GM18867 (cell line): ENCODE measurements at regions not wholly inside any gene's neighbourhood (a gene's known extent, or its start where the extent isn't known, plus 50 kb on each side); places are given as distances from the start of the nearest gene placed in this dataset.

Experiments used
- ATAC-seq: cut with Tn5 transposase; IDR thresholded peaks from one replicate; pipeline ENCODE4 v1.9.1; 2021; ENCODE audit warnings: mild to moderate bottlenecking, moderate library complexity; ENCODE audit not compliant: unreplicated experiment

DNA sequence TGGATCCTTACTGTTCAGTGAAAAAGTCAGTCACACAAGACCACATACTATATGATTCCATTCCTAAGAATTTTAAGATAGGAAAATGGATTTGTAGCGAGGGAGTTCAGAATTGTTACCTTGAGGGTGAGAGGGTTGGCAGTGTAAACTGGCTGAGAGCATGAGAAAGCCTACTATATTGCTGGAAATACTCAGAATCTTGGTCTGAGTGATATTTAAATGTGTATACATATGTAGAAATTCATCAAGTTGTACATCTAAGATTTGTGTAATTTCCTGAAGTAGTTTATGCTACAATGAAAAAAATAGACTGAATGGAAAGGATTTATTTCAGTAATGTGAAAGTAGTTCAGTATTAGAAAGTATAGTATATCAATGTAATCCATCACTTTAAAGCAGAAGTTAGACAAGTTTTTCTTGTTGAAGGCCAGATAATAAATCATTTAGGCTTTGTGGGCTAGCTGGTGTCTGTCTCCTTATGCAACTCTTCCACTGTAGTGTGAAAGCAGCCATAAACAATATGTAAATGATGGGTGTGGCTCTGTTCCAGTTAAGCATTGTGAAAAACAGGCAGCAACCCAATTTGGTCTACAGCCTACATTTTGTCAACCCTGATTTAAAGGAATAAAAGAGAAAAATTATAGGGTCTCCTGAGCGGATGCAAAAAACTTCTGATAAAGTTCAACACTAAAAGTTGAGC lies 127.2 kb upstream of the THY1 start:
- ATAC-seq, result no peak

DNA sequence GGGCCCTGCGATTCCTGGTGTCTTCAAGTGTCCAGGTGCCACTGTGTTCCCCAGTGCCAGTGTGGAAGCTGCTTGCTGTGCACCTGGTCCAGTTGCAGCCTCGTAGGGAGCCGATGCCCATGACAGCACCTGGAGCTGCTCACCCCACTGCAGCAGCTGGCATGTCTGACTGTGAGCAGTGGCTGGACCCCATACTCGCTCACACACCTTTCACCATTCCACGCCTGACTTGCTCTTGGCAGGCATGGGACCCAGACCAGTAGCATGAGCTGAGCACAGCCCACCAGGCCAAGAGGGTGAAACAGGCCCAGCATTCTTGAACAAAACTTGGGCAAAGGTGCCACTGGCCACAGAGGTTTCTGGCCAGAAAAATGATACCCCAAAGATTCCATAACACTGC lies 124.5 kb upstream of the THY1 start:
- no peak for ATAC-seq

DNA sequence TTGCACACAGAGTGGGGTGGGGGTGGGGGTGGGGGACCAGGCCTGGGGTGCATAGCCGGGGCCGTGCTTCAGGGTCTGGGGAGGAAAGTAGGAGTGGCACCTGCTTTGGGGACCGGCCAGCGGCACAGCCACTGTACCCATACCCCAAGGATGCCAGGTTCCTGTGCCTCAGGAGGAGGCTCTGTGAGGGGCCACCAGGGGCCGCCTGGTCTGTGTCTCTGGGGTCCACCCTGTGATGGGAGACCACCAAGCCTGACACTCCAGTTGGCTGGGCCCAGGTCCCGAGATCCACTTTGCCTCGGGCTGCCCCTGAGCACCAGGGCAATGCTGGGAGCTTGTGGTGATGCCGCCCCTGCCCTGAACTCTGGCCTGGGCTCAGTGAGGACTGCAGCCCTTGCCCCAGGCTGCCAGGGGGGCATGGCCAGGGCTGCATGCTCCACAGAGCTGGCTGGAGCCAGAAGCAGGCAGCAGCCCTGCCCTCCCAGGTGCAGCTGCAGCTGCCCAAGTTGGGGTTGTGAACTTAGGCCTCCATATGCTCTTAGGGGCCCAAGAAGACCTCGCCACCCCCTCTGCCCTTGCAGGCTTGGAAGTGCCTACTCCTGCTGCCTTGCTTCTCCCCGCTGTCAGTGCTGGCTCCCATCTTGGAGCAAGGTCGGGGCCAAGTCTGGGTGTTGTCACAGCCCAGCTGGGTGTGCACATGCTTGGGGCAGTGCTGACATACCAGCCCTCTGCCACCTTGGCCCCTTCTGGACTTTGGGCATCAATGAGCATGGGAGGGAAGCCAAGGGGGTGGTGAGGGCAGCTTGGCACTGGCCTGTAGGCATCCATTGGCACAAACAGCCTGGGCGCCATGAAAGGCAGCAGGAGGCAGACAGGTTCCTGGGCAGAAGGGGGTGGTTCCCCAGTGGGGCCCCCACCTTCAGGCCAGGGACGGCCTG lies 123.3 kb upstream of the THY1 start:
- ATAC-seq, result no peak

DNA sequence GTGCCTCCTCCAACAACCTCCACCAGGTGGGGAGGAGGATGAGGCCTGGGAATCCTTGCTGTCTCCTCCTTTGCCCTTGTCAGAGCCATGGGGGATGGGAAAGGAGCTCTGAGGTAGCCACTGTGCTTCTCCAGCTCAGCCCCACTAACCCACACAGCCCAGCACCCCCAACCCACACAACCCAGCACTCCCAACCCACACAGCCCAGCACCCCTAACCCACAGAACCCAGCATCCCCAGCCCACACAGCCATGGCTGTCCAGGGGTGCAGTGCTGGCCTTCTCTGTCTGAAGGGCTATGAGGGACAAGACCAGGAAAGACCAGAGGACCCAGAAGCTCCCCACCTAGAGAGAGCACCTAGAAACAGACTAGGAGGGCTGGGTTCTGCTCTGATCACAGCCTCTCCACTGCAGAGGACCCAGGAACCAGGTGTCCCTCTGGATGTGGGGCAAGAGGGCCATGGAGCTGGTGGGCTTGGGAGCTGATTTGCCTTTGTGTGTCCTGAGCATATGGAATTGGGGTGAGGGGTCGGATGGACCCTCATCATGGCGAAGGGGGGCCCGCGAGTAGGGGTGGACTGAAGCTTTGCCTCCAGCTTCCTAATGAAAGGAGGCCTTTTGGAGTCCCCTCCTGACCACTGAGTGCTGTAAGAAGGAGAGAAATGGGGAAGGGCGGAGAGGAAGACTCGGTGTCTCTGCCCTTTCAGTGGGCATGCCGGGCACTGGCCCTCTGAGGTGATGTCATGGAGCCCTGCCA lies 117.6 kb upstream of the THY1 start:
- ATAC-seq, result no peak

DNA sequence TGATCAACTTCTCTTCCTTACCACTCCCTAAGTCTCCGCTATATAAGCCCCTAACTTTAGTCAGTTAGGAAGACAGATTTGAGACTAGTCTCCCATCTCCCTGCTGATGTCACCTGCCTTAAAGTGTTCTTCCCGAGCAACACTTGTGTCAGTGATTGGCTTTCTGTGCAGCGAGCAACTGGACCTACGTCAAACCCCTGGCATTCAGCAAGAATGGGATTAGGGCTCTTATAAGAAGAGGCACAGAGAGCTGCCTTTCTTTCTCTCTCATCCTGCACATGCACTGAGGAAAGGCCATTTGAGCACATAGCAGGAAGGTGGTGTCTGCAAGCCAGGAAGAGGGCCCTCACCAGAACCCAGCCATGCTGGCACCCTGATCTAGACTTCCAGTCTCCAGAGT lies 116.6 kb upstream of the THY1 start:
- no peak for ATAC-seq

DNA sequence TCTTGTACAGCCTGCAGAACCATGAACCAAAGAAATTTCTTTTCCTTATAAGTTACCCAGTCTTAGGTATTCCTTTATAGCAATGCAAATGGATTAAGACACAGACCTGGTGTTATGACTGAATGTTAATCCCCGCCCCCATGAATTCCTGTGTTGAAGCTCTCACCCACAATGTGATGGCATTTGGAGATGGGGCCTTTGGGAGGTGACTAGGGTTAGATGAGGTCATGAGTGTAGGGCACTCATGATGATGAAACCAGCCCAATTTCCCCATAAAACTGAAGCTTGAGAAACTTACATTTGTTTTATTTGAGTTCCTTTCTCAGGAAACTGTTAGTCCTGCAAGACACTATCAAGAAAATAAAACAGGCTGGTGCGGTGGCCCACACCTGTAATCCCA lies 115.8 kb upstream of the THY1 start:
- ATAC-seq, result no peak

DNA sequence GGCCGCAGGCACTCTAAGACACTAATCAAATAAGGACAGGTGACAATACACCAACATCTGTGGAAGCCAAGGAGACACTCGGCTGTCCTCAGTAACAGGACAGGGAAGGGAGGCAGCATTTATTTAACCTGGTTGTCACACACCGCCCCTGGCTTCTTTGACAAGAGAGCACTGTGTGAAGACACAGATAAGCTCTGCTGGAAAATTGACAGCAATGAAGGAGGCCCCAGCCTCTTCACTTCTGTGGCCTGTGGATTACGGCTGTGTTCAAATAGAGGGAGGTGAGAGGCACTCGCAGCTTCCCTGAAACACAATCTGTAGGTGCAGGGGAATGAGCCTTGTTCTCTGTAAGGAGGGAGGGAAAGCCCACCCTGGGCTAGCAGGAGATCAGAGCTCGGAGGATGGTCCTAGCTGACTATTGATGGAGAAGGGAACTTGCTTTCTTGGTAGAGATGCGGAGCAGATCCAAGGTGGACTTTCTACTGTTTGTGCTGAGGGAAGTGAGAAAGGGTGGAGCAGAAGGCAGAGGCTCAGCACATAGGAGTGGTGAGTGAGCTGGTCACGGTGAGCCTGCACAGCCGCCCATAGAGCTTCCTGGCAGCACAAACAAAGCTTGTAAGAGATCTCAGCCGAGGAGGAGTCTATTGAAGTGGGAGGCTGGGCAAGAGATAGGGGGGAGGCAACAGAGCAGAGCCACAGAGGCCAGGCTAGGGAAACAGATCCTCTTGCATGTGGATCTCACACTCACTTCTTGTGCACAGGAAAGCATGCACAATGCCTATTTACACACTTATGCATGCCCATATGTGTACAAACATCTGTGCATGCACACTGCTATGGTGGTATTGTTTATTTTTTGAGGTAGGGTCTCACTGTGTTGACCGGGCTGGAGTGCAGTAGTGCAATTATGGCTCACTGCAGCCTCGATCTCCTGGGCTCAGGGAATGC lies 114.6 kb upstream of the THY1 start:
- ATAC-seq, result no peak

DNA sequence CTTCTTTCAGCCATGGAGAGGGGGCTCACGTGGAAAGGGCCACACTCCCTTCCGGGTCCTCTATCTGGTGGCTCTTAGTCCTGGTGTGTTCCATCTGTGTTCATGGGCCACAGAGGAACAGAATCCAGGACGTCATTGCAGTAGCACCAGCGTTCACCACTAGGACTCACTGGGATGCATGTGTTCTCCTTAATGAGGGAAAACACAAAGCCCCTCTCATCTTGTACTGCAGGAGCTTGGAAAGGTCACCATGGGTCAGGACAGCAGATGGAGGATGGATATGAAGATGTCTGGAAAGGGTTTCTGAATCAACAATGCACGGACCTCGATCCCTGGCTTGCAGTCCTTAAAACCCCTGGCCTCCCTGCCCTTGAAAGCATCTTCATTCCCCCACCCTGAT lies 113.8 kb upstream of the THY1 start:
- no peak for ATAC-seq

DNA sequence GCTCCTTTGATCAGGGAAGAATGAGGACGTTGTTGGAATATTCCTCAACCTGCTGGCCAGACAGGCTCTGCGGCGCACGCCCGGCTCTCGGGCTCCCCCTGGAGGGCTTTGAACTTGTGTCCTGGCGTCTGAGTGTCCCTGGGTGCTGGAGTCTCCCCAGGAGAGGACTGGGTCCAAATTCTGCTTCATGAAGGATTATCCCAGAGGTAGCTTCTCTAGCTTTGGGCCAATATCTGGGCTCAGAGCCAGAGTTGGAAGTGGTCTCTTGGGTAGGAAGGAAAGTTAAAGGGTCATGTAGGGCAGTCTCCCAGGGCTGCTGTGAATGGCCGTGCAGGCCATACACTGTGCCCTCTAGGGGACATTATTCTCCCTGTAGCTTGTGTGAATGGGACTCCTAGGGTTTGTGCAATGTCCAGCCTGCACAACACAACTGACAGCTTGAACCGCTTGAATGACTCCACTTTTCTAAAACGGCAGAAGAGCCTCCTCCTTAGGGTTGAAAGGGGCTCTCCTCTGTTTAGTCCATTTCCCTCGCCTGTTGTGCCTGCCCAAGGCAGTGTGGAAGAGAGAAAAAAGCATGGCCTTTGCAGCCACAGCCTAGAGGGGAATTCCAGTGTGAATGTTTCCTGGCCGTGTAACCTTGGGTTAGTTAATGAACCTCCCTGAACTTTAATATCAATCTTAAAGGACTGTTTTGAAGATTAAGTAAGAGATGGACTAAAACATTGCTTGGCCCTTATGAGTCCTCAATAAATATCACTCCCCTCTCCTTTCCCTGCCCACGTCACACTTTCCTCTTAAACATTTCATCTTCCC lies 111.2 kb upstream of the THY1 start:
- ATAC-seq, result no peak

DNA sequence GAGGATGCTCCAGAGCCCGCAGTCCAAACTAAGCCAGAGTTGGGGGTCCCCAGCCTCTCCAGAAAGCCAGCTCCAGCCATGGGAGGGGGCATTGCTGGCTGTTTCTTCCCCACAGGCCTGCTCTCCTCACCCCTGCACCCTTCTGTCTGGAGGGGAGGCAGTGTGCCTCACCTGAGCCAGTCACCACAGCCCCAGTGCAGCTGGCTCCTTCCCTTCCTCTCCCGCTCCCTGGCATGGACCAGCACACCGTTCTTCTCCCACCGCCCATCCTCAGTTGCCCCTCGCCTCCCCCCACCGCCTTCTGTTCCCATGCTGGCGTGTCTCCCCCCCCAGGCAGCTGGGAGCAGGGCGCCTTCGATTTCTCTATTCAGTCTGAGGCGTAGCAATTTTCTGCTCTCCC lies 110.5 kb upstream of the THY1 start:
- no peak for ATAC-seq

DNA sequence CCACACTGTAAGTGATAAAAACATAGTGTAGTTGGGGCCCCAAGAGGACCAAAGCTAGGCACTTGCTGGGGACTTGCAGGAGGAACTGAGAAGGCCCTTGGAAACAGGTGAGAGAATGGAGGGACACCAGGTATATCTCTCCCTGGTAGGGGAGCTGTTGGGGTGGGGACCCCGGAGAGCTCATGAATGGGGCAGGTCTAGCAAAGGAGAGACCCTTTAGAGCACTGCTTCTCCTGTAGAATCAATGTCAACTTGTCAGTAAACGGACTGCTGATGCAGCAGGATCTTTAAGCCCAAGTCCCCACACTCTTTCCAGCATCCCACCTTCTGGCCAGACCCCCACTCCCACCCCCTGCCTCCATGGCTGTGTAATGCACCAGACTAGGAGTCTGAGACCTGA lies 109.6 kb upstream of the THY1 start:
- no peak for ATAC-seq

DNA sequence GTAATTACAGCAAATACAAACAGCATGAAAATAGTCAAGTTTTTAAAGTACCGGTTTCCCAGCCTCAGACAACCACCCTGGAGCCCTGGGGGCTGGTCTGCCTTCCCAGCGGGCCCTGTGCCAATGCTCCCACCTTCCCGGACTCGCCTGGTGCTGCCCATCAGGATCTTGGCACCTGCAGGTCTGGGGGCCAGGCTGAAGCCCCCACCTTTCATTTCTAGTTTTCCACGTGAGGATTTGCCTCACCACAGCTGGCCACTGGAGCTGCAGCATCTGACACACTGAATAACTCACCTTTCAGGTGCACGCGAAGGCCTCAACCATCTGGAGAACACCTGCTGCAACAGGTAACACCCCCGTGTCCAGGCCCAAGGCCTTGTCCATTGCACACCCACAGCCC lies 108.7 kb upstream of the THY1 start:
- ATAC-seq, result no peak

DNA sequence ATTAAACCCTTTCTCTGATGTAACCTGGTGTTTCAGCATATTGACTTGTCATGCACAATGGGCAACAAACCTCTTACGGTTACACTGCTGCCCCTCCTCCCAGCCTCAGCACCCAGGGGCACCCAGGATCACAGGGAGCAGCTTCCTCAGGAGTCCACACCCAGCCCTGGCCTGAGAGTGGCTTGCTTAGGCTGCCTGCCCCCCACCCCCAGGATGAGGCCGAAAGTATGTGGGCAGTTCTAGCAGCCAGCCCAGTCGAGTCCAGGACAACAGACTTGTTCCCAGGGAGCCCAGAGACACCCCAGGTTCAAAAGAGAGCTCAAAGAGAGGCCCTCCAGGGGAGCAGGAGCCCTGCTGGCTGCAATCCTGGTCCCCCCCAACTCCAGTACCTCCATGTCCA lies 108.1 kb upstream of the THY1 start:
- ATAC-seq, result no peak

DNA sequence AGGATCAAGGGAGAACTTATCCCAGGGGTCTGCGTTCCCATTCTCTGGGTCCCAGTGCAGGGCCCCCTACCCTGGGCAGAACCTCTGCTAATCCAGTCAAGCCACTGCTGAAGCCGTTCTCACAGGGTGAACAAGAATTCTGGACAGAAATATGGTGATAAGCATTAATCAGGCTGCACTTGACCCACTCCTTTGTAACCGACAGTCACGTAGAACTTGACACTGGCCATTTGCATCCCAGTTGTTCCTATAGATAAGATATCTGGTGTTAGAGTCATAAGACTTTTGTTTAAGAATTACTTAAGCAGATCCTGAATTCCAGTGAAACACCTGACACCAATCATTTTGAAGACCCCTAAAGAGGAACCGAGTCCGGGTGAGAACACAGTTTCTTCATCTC lies 107.5 kb upstream of the THY1 start:
- ATAC-seq, result no peak

DNA sequence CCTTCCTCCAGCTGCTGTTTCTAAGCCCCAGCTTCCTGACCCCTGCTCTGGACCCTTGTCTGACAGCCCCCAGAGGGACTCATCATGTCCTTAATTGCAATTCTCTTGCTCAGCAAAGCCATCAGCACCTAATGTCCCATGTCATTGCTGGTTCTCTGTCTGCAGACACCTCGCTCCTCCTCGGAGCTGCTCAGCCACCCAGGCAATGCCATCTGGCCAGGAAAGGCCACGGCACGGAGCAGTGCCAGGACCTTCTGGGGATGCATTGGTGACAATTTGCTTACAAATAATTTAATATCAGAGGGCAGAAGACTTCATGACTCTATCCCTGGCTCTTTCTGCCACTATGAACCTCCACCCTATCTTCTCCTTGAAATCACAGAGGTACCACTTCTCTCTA lies 107.0 kb upstream of the THY1 start:
- no peak for ATAC-seq

DNA sequence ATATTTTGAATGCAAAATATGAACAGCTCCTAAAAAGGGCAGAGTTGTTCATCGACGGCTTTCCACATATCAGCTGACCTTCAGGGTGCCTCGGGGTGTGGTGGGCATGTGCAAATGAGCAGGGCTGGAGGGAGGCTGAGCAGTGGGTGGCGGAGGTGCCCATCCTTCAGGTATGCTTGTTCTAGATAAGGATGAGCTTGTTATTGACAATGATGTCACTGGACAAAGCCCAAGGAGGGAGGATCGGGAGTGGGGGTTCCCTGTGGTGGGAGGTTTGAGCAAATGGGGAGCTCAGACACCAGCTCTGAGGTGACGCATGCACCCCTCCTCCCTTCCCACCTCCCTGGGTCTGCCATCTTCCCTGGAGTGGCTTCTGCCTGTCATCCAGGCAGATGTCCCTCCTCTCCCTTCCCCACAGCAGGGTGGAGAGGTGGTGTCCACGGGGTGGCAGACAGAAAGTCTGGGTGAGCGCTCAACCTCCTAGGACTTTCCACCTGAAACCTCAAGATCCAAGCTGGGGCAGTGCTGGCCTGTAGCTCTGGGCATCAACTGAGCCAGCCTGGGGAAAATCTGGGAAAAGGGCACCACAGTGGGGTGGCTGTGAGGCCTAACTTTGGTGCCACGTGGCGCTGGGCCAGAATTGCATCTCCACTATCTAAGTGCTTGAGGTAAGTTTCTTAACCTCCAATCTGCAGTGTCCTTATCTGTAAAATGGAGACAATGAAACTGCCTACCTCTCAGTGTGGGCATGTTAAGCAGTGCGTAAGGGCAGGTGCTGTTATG lies 106.3 kb upstream of the THY1 start:
- no peak for ATAC-seq

DNA sequence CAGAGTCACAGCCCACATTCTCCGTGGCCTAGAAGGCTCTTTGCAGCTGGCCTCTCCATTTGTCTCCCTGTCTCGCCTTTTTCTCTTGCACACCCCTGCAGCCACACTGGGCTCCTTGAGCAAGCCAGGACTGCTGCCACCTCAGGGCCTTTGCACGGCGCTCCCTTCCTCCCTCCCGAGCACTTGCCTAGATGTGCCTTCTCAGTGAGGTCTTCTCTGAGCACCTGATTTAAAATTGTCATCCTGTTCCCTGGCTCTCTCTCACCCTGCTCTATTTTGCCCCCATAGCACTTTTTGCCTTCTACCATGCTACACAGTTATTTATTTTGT lies 102.9 kb upstream of the THY1 start:
- no peak for ATAC-seq

DNA sequence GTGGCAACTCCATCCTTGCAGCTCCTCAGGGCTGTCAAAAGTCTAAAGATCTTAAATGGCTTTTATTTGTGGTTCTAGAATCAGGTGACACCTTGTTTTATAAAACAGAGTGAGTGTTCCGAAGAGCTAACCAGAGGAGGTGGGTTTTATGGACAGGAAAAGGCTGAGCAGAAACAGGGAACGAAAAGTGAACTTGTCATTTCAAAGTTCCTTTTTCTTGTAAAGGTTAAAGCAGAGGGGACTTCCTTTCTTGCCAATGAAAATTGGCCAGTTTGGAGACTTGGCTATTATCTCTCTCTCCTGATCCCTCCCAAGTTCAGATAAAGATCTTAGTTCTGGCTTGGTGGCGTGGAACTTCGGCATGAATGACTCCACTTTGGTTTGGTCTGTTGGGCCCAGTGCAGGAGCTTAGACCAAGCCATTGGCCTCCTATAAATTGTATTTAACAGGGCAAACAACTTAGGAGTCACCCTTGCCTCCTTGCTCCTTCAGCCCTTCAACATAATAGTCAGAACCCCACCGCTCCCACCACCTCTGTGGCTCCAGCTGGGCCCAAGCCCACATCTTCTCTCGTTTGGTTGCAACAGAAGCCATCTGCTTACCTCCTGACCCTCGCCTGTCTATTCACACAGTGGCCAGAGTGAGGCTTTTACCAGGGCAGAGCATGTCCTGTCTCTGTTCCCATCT lies 102.4 kb upstream of the THY1 start:
- ATAC-seq, result no peak
